ENCODE measurements at regions not wholly inside any gene's neighbourhood (a gene's known extent, or its start where the extent isn't known, plus 50 kb on each side); places are given as distances from the start of the nearest gene placed in this dataset.
A peak's percentile ranks its signal among the peaks of the same experiment; 100 is the strongest.
"Not testable (repeated sequence)": the region's sequence is repeated elsewhere in the genome, so short reads cannot be mapped to it uniquely, and the experiment has no call there.

- BruUV-seq (replicated peaks) = no TSS peak
- intact Hi-C loops (cut with micrococcal nuclease; ENCODE audit: unreplicated experiment) = no loop called here
- H3K27ac Mint-ChIP-seq (ENCODE audit: unreplicated experiment) = no peak overlapping the region
Measured at GRCh38 chr4:3945511-3946290, 179.5 kb downstream of the ADRA2C start.

GRCh38 chr4:3946553-3946952, 180.4 kb downstream of the ADRA2C start:
- peaks cover 15% of the 10 kb centered on the region for H3K4me1 Mint-ChIP-seq (ENCODE audit: low read depth, unreplicated experiment)
- H3K9me3 Mint-ChIP-seq (ENCODE audit: low read depth, unreplicated experiment); intact Hi-C loops (cut with micrococcal nuclease; ENCODE audit: unreplicated experiment); DNase-seq; H3K36me3 Mint-ChIP-seq (ENCODE audit: insufficient read depth, unreplicated experiment); H3K27ac Mint-ChIP-seq (ENCODE audit: unreplicated experiment); CTCF ChIA-PET; BruUV-seq (replicated peaks); H3K4me3 Mint-ChIP-seq (ENCODE audit: low read depth, unreplicated experiment); H3K27me3 Mint-ChIP-seq (ENCODE audit: unreplicated experiment): not testable (repeated sequence)

More at GRCh38 chr4:3945511-3946290, 179.5 kb downstream of the ADRA2C start:
- H3K36me3 Mint-ChIP-seq (ENCODE audit: insufficient read depth, unreplicated experiment) = peaks cover 4% of the 10 kb centered on the region
- CTCF ChIA-PET = no interaction called here
- peaks cover 15% of the 10 kb centered on the region for H3K4me1 Mint-ChIP-seq (ENCODE audit: low read depth, unreplicated experiment)
- TF ChIP-seq CTCF (IDR thresholded peaks at IDR 0.05; ENCODE audit: unreplicated experiment) = no peak
- H3K4me3 Mint-ChIP-seq (ENCODE audit: low read depth, unreplicated experiment) = no peak overlapping the region
- H3K9me3 Mint-ChIP-seq (ENCODE audit: low read depth, unreplicated experiment) = no peaks in the 10 kb centered on the region
- DNase-seq = no peak
- no peaks in the 10 kb centered on the region for H3K27me3 Mint-ChIP-seq (ENCODE audit: unreplicated experiment)

GRCh38 chr4:3947761-3948160, 181.6 kb downstream of the ADRA2C start:
- BruUV-seq (replicated peaks) = not testable (repeated sequence)

GRCh38 chr4:3948210-3948609, 182.0 kb downstream of the ADRA2C start:
- H3K4me1 Mint-ChIP-seq (ENCODE audit: low read depth, unreplicated experiment); DNase-seq; CTCF ChIA-PET; H3K27me3 Mint-ChIP-seq (ENCODE audit: unreplicated experiment); H3K36me3 Mint-ChIP-seq (ENCODE audit: insufficient read depth, unreplicated experiment); H3K9me3 Mint-ChIP-seq (ENCODE audit: low read depth, unreplicated experiment); H3K4me3 Mint-ChIP-seq (ENCODE audit: low read depth, unreplicated experiment); H3K27ac Mint-ChIP-seq (ENCODE audit: unreplicated experiment); BruUV-seq (replicated peaks); intact Hi-C loops (cut with micrococcal nuclease; ENCODE audit: unreplicated experiment): not testable (repeated sequence)

More at GRCh38 chr4:3947761-3948160, 181.6 kb downstream of the ADRA2C start:
- H3K4me3 Mint-ChIP-seq (ENCODE audit: low read depth, unreplicated experiment); H3K27ac Mint-ChIP-seq (ENCODE audit: unreplicated experiment); intact Hi-C loops (cut with micrococcal nuclease; ENCODE audit: unreplicated experiment); H3K27me3 Mint-ChIP-seq (ENCODE audit: unreplicated experiment); DNase-seq; H3K36me3 Mint-ChIP-seq (ENCODE audit: insufficient read depth, unreplicated experiment); CTCF ChIA-PET; H3K9me3 Mint-ChIP-seq (ENCODE audit: low read depth, unreplicated experiment); H3K4me1 Mint-ChIP-seq (ENCODE audit: low read depth, unreplicated experiment): not testable (repeated sequence)

- H3K27ac Mint-ChIP-seq (ENCODE audit: unreplicated experiment); BruUV-seq (replicated peaks); H3K4me1 Mint-ChIP-seq (ENCODE audit: low read depth, unreplicated experiment); CTCF ChIA-PET; intact Hi-C loops (cut with micrococcal nuclease; ENCODE audit: unreplicated experiment); H3K9me3 Mint-ChIP-seq (ENCODE audit: low read depth, unreplicated experiment); H3K4me3 Mint-ChIP-seq (ENCODE audit: low read depth, unreplicated experiment); H3K27me3 Mint-ChIP-seq (ENCODE audit: unreplicated experiment): not testable (repeated sequence)
- DNase-seq = peak; percentile 60
- peaks cover 14% of the 10 kb centered on the region for H3K36me3 Mint-ChIP-seq (ENCODE audit: insufficient read depth, unreplicated experiment)
Measured at GRCh38 chr4:3949916-3950315, 183.7 kb downstream of the ADRA2C start.

- peaks cover 27% of the 10 kb centered on the region for H3K36me3 Mint-ChIP-seq (ENCODE audit: insufficient read depth, unreplicated experiment)
- DNase-seq; intact Hi-C loops (cut with micrococcal nuclease; ENCODE audit: unreplicated experiment); H3K4me3 Mint-ChIP-seq (ENCODE audit: low read depth, unreplicated experiment); H3K4me1 Mint-ChIP-seq (ENCODE audit: low read depth, unreplicated experiment); H3K27ac Mint-ChIP-seq (ENCODE audit: unreplicated experiment); CTCF ChIA-PET; H3K27me3 Mint-ChIP-seq (ENCODE audit: unreplicated experiment); BruUV-seq (replicated peaks); H3K9me3 Mint-ChIP-seq (ENCODE audit: low read depth, unreplicated experiment): not testable (repeated sequence)
Measured at GRCh38 chr4:3952443-3953139, 186.4 kb downstream of the ADRA2C start.

- BruUV-seq (replicated peaks); intact Hi-C loops (cut with micrococcal nuclease; ENCODE audit: unreplicated experiment); H3K27ac Mint-ChIP-seq (ENCODE audit: unreplicated experiment); DNase-seq; H3K9me3 Mint-ChIP-seq (ENCODE audit: low read depth, unreplicated experiment); H3K4me1 Mint-ChIP-seq (ENCODE audit: low read depth, unreplicated experiment); H3K27me3 Mint-ChIP-seq (ENCODE audit: unreplicated experiment); H3K4me3 Mint-ChIP-seq (ENCODE audit: low read depth, unreplicated experiment); CTCF ChIA-PET: not testable (repeated sequence)
- H3K36me3 Mint-ChIP-seq (ENCODE audit: insufficient read depth, unreplicated experiment) = peaks cover 27% of the 10 kb centered on the region
Measured at GRCh38 chr4:3953140-3953489, 186.9 kb downstream of the ADRA2C start.

GRCh38 chr4:3954540-3955320, 188.5 kb downstream of the ADRA2C start:
- H3K27me3 Mint-ChIP-seq (ENCODE audit: unreplicated experiment); intact Hi-C loops (cut with micrococcal nuclease; ENCODE audit: unreplicated experiment); CTCF ChIA-PET; H3K9me3 Mint-ChIP-seq (ENCODE audit: low read depth, unreplicated experiment); H3K4me1 Mint-ChIP-seq (ENCODE audit: low read depth, unreplicated experiment): not testable (repeated sequence)
- H3K27ac Mint-ChIP-seq (ENCODE audit: unreplicated experiment) = peak overlapping the region; percentile 54
- BruUV-seq (replicated peaks) = TSS peak; percentile 60
- DNase-seq = peak; percentile 60
- H3K4me3 Mint-ChIP-seq (ENCODE audit: low read depth, unreplicated experiment) = peak overlapping the region; percentile 69
- peaks cover 26% of the 10 kb centered on the region for H3K36me3 Mint-ChIP-seq (ENCODE audit: insufficient read depth, unreplicated experiment)
